ENCODE measurements at regions not wholly inside any gene's neighbourhood (a gene's known extent, or its start where the extent isn't known, plus 50 kb on each side); places are given as distances from the start of the nearest gene placed in this dataset.
A peak's percentile ranks its signal among the peaks of the same experiment; 100 is the strongest.

DNA sequence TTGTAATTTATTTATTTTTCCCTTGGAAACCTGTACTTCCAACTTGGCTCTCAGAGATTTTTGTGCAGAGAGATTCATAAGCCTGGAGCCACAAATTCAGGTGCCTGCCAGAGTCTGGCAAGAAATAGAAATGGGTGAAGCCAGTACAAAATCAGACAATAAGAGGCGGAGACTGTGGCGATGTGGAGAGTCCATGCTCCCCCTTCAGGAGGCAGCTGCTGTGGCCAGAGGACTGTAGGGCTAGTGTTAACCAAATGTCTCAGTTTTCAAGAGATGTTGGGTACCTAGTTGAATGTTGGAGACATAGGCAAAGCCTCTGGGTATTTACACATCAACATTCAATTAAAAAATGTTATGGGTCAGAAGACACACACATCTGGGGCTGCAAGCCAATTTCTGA lies 208.6 kb downstream of the PSAT1 start:
- H3K27me3 Mint-ChIP-seq (ENCODE audit: insufficient read depth, low read depth) = no peaks in the 10 kb centered on the region
- Histone ChIP-seq H3K27ac (no peak overlapping the region), H4K20me1 (ENCODE audit: low read depth) (no peaks in the 10 kb centered on the region), H3K4me3 (no peak overlapping the region), H2AFZ (replicated peaks) (no peak overlapping the region), H3K79me2 (ENCODE audit: low read depth) (no peaks in the 10 kb centered on the region), H3K36me3 (no peaks in the 10 kb centered on the region), H3K9ac (no peak overlapping the region), H3F3A (ENCODE audit: low read depth) (peaks cover 5% of the 10 kb centered on the region), H3K27me3 (no peaks in the 10 kb centered on the region), H3K9me3 (ENCODE audit: low read depth) (no peaks in the 10 kb centered on the region), H3K4me1 (peaks cover 8% of the 10 kb centered on the region), H3K4me2 (no peak overlapping the region)
- TF ChIP-seq EZH2 (IDR thresholded peaks at IDR 0.05) (no peak), EZH2phosphoT487 (IDR thresholded peaks at IDR 0.05) (no peak)
- TF ChIP-seq, protein P1, sequence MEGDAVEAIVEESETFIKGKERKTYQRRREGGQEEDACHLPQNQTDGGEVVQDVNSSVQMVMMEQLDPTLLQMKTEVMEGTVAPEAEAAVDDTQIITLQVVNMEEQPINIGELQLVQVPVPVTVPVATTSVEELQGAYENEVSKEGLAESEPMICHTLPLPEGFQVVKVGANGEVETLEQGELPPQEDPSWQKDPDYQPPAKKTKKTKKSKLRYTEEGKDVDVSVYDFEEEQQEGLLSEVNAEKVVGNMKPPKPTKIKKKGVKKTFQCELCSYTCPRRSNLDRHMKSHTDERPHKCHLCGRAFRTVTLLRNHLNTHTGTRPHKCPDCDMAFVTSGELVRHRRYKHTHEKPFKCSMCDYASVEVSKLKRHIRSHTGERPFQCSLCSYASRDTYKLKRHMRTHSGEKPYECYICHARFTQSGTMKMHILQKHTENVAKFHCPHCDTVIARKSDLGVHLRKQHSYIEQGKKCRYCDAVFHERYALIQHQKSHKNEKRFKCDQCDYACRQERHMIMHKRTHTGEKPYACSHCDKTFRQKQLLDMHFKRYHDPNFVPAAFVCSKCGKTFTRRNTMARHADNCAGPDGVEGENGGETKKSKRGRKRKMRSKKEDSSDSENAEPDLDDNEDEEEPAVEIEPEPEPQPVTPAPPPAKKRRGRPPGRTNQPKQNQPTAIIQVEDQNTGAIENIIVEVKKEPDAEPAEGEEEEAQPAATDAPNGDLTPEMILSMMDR (IDR thresholded peaks at IDR 0.05) = no peak
- H3K4me3 Mint-ChIP-seq = no peak overlapping the region
- peaks cover 22% of the 10 kb centered on the region for H3K4me1 Mint-ChIP-seq
- no peak for DNase-seq (ENCODE audit: low spot score)
- H3K27ac Mint-ChIP-seq = no peak overlapping the region
- H3K9me3 Mint-ChIP-seq = peaks cover 9% of the 10 kb centered on the region
- no peaks in the 10 kb centered on the region for H3K36me3 Mint-ChIP-seq

DNA sequence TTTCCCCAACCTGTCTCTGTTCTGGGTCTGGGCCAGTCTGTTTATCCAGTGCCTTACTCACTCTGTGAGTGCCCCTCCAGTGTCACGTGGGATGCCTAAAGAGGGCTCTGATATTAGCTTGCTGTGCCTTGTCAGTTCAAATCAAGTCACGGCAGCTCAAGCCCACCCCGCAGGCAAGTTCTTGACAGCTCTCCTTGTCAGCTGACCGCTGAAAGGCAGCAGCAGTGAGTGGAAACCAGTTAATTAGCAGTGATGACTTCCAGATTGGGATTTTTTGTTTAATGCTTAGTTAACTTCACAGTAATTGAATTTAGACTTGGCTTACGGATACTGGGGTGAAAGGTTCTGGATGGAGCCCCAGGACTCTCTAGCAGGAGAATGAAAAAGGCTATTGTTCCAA lies 210.1 kb downstream of the PSAT1 start:
- Histone ChIP-seq H3K4me3 (no peak overlapping the region), H4K20me1 (ENCODE audit: low read depth) (no peaks in the 10 kb centered on the region), H3F3A (ENCODE audit: low read depth) (peaks cover 5% of the 10 kb centered on the region), H3K79me2 (ENCODE audit: low read depth) (no peaks in the 10 kb centered on the region), H3K27me3 (no peaks in the 10 kb centered on the region), H3K36me3 (no peaks in the 10 kb centered on the region), H3K9me3 (ENCODE audit: low read depth) (no peaks in the 10 kb centered on the region), H3K9ac (no peak overlapping the region), H3K27ac (no peak overlapping the region), H2AFZ (replicated peaks) (no peak overlapping the region), H3K4me2 (no peak overlapping the region), H3K4me1 (peaks cover 8% of the 10 kb centered on the region)
- no peaks in the 10 kb centered on the region for H3K36me3 Mint-ChIP-seq
- peaks cover 21% of the 10 kb centered on the region for H3K4me1 Mint-ChIP-seq
- peak; percentile 70 for DNase-seq (ENCODE audit: low spot score)
- peaks cover 11% of the 10 kb centered on the region for H3K9me3 Mint-ChIP-seq
- TF ChIP-seq EZH2 (IDR thresholded peaks at IDR 0.05) (no peak), EZH2phosphoT487 (IDR thresholded peaks at IDR 0.05) (no peak)
- TF ChIP-seq, protein P1 (IDR thresholded peaks at IDR 0.05) = no peak
- no peaks in the 10 kb centered on the region for H3K27me3 Mint-ChIP-seq (ENCODE audit: insufficient read depth, low read depth)
- H3K27ac Mint-ChIP-seq = peak overlapping the region; percentile 46
- H3K4me3 Mint-ChIP-seq = no peak overlapping the region

DNA sequence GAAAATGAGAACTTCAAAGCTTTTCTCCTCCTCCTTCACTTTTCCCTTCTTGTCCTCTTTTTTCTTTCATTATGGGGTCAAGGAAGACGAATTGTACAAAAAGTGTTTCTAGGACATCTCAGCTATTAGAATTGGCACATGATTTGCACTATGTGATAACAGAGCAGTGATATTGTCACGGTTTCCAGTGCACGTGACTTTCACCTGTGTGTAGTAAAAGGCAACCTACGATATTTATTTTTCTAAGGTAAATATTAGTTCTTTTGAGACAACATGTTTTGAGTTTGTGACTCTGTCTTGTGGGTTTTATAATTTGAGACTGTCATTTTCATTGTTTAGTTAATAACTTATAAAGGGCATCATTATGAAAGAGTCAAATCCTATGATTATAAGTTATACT lies 213.1 kb downstream of the PSAT1 start:
- H3F3A ChIP-seq (ENCODE audit: low read depth) = peaks cover 5% of the 10 kb centered on the region
- H4K20me1 ChIP-seq (ENCODE audit: low read depth) = no peaks in the 10 kb centered on the region
- TF ChIP-seq EZH2phosphoT487 (IDR thresholded peaks at IDR 0.05) = no peak
- TF ChIP-seq, protein P1 (IDR thresholded peaks at IDR 0.05) = no peak
- no peak for TF ChIP-seq EZH2 (IDR thresholded peaks at IDR 0.05)
- Mint-ChIP-seq H3K27ac (no peak overlapping the region), H3K4me3 (no peak overlapping the region), H3K27me3 (ENCODE audit: insufficient read depth, low read depth) (no peaks in the 10 kb centered on the region), H3K4me1 (peaks cover 9% of the 10 kb centered on the region), H3K9me3 (peaks cover 15% of the 10 kb centered on the region), H3K36me3 (no peaks in the 10 kb centered on the region)
- H2AFZ ChIP-seq (replicated peaks) = no peak overlapping the region
- H3K4me1 ChIP-seq = peaks cover 8% of the 10 kb centered on the region
- no peak overlapping the region for H3K9ac ChIP-seq
- H3K9me3 ChIP-seq (ENCODE audit: low read depth) = no peaks in the 10 kb centered on the region
- no peaks in the 10 kb centered on the region for H3K27me3 ChIP-seq
- H3K4me2 ChIP-seq = no peak overlapping the region
- no peaks in the 10 kb centered on the region for H3K79me2 ChIP-seq (ENCODE audit: low read depth)
- H3K27ac ChIP-seq = no peak overlapping the region
- H3K36me3 ChIP-seq = no peaks in the 10 kb centered on the region
- no peak overlapping the region for H3K4me3 ChIP-seq
- DNase-seq (ENCODE audit: low spot score) = no peak
